ENCODE measurements at regions not wholly inside any gene's neighbourhood (a gene's known extent, or its start where the extent isn't known, plus 50 kb on each side); places are given as distances from the start of the nearest gene placed in this dataset.

DNA sequence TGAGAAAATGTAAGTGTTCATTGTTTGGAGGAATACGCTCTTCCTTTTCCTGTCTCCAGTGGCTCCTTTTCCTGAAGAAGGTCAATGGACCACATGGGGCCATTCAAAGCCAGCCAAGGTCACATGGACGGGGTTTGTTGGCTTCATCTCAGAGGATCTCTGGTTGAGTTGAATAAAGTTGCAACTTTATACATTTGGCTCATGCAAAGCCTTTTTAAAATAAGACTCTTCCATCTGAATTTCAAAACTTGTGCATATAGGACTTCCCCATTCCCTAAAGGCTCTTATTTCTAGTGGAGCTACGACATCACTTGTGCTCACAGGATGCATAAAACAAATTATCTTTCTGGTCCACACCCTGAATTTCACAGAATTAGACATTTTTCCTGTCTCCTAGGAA lies 235.5 kb downstream of the CMPK2 start:
- DNase-seq (ENCODE audit: extremely low read depth in 1 of 11, low read depth in 9 of 11, low spot score in 4 of 11): no peak

DNA sequence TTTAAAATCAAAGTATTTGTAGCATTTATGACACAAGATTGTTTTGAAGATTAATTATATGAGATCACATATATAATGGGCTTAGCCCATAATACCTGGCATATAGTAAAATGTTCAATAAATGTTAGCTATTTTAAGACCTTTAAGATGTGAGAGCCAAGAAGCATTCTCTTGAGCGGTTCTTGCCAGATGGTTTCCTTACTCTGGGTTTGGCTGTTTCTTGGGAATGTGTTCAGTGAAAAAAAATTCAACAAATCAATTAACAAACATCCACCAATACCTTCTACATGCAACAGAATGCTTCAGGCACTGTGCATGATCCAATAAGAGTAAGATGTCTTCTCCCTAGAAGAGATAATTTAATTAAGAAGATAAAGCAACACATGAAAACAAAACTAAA lies 230.4 kb downstream of the CMPK2 start:
- DNase-seq (ENCODE audit: extremely low read depth in 1 of 11, low read depth in 9 of 11, low spot score in 4 of 11): no peak

DNA sequence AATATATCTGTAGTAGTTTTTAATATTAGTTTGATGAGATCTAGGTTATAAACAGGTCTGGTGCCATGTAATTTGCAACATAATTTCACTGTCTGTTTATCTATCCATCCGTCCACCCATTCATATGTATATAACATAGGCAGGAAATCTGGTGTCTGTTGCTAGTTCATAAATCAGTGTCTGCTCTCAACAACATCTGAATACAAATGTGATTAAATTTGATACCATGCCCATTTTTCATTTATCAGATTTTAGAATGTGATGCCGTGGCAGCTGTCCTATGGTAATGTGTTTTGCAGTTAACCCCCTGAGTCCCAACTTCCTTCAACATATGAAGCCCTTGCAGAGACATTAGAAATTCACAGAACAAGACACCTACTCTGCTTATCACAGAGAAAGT lies 228.4 kb downstream of the CMPK2 start:
- DNase-seq (ENCODE audit: extremely low read depth in 1 of 11, low read depth in 9 of 11, low spot score in 4 of 11): no peak

GRCh38 chr2:6639929-6640620 lies 225.6 kb downstream of the CMPK2 start:
- no peak for DNase-seq (ENCODE audit: extremely low read depth in 1 of 11, low read depth in 9 of 11, low spot score in 4 of 11)

DNA sequence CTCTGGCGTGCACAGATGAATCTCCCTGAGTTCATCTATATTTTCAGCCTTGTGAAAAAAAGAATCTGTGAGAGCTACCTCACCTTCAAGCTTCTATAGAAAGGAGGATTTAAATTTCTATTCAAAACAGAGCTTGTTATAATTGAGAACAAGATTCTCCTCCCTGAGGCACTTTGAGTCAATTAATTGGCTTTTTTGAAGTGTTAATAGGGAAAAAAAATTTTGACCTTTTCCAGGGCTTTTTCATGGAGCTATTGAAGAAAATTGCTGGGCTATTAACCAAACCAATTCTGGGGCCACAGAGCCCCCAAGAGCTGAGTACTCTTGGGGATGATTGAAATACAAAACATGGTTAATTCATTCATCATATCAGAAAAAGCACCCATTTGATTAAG lies 225.1 kb downstream of the CMPK2 start:
- DNase-seq (ENCODE audit: extremely low read depth in 1 of 11, low read depth in 9 of 11, low spot score in 4 of 11): no peak

DNA sequence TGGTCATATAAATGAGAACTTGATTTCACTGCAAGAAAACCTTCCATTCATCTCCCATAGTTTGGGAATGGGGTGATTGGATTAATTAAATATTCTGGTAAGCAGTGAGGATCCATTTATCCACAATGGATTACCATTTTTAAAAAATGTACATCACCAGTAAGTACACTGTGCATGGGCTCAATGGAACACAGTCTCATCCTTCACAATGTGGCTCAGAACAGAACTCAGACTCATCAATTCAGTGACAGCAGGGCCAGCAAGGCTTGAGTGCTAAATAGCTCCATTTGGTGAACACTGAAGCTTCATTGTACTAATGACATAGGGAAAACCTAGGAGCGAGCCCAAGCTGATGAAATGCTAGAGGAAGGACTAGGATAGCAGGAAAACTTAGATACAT lies 223.8 kb downstream of the CMPK2 start:
- no peak for DNase-seq (ENCODE audit: extremely low read depth in 1 of 11, low read depth in 9 of 11, low spot score in 4 of 11)

- DNase-seq (ENCODE audit: extremely low read depth in 1 of 11, low read depth in 9 of 11, low spot score in 4 of 11): no peak
These were observed 221.4 kb downstream of the CMPK2 start for GRCh38 chr2:6644261-6644660.

DNA sequence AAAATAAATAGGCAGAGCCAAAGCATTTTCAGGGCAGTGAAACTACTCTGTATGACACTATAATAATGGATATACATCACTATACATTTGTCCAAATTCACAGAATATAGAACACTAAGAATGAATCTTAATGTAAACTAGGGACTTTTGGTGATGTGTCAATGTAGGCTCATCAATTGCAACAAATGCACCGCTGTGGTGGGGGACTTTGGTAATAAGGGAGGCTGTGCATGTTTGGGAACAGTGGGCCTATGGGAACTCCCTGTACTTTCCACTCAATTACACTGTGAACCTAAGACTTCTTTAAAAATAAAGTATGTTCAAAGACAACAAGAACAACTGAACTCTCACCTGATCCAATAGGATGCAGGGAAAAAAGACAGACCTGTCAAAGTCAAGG lies 220.7 kb downstream of the CMPK2 start:
- no peak for DNase-seq (ENCODE audit: extremely low read depth in 1 of 11, low read depth in 9 of 11, low spot score in 4 of 11)

GRCh38 chr2:6645672-6646071 lies 220.0 kb downstream of the CMPK2 start:
- DNase-seq (ENCODE audit: extremely low read depth in 1 of 11, low read depth in 9 of 11, low spot score in 4 of 11): no peak

- DNase-seq (ENCODE audit: extremely low read depth in 1 of 11, low read depth in 9 of 11, low spot score in 4 of 11): no peak
These were observed 218.7 kb downstream of the CMPK2 start for GRCh38 chr2:6647046-6647445.

GRCh38 chr2:6648596-6649247 lies 217.0 kb downstream of the CMPK2 start:
- DNase-seq (ENCODE audit: extremely low read depth in 1 of 11, low read depth in 9 of 11, low spot score in 4 of 11): no peak

- no peak for DNase-seq (ENCODE audit: extremely low read depth in 1 of 11, low read depth in 9 of 11, low spot score in 4 of 11)
These were observed 215.4 kb downstream of the CMPK2 start for GRCh38 chr2:6650311-6650710.

DNA sequence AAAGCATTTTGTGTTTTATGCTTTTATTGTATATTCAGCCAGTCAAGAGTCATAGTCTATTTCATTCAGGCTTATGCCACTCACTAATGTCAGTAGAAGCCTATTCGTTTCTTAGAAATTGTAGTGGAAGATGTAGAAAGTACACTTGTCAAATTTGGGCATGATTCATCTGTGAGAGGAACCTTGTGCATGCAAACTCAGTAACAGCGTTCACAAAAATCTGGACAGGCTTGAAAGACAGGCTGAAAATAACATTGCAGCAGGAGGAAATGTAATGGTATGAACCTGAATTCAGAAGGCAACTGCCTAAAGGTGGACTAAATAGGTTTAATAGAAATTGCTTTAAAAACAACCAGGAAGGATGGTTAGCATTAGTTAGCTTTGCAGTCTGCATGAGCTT lies 213.5 kb downstream of the CMPK2 start:
- DNase-seq (ENCODE audit: extremely low read depth in 1 of 11, low read depth in 9 of 11, low spot score in 4 of 11): no peak

GRCh38 chr2:6653281-6653750 lies 212.4 kb downstream of the CMPK2 start:
- peak in 3 of 11 donors; percentile 7 to 12 (median 7) for DNase-seq (ENCODE audit: extremely low read depth in 1 of 11, low read depth in 9 of 11, low spot score in 4 of 11)

GRCh38 chr2:6654279-6654678 lies 211.4 kb downstream of the CMPK2 start:
- no peak for DNase-seq (ENCODE audit: extremely low read depth in 1 of 11, low read depth in 9 of 11, low spot score in 4 of 11)

DNA sequence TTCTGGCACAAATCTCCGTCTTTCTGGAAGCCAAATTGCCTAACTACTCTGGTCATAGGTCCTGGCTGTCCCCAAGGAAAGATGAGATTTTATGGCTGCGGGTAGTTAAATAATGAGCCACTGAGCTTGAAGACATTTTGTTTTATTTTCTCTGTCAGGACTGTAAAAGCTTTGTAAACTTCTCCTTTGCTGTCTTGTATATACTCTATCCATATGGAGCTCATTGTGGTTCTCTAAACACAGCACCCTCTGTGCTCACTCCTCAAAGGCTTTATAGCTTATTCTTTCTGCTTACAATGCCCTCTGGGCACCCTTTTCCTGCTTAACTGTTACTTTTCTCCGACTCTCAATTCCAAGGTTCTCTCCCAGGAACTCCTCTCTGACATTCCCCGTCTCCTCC lies 209.1 kb downstream of the CMPK2 start:
- no peak for DNase-seq (ENCODE audit: extremely low read depth in 1 of 11, low read depth in 9 of 11, low spot score in 4 of 11)

GRCh38 chr2:6657136-6657535 lies 208.6 kb downstream of the CMPK2 start:
- no peak for DNase-seq (ENCODE audit: extremely low read depth in 1 of 11, low read depth in 9 of 11, low spot score in 4 of 11)

- no peak for DNase-seq (ENCODE audit: extremely low read depth in 1 of 11, low read depth in 9 of 11, low spot score in 4 of 11)
These were observed 207.9 kb downstream of the CMPK2 start for GRCh38 chr2:6657855-6658254.

- no peak for DNase-seq (ENCODE audit: extremely low read depth in 1 of 11, low read depth in 9 of 11, low spot score in 4 of 11)
These were observed 201.2 kb downstream of the CMPK2 start for GRCh38 chr2:6664332-6665061.
